A673 (cell line): ENCODE measurements at regions not wholly inside any gene's neighbourhood (a gene's known extent, or its start where the extent isn't known, plus 50 kb on each side); places are given as distances from the start of the nearest gene placed in this dataset.

Experiments used
- BruUV-seq: library from RNA; stranded (reverse); fragments of 400-500 nt; replicated peaks from 2 replicates; lab custom pipeline; 2021; lab: Mats Ljungman, UMichigan
- CTCF ChIA-PET: fragments of 300-600 bp; sonication (Branson Sonifier 250); formaldehyde crosslinking; loops from one replicate; lab custom pipeline; 2022; ENCODE audit warnings: antibody characterized with exemption; lab: Charles Lee
- POLR2A ChIA-PET: fragments of 300-600 bp; sonication (Branson Sonifier 250); formaldehyde crosslinking; loops from one replicate; lab custom pipeline; 2022; ENCODE audit warnings: antibody characterized with exemption; ENCODE audit not compliant: low non-redundant PET; lab: Charles Lee
- DNase-seq: peaks from one replicate; pipeline ENCODE4 v3.0.0-alpha.2; 2015; ENCODE audit warnings: low spot score
- H3K27ac ChIP-seq: fragments of 200-600 bp; sonication (generic); 2 replicates; pipeline ENCODE4 v1.5.1; 2016; ENCODE audit warnings: mixed run types, low read depth, mild to moderate bottlenecking, mixed read lengths, antibody characterized with exemption, low read length; ENCODE audit not compliant: poor library complexity, severe bottlenecking
- H3K27me3 ChIP-seq: fragments of 200-600 bp; sonication (generic); replicated peaks from 2 replicates; pipeline ENCODE4 v1.6.1; 2017; ENCODE audit warnings: mixed run types, low read depth, mild to moderate bottlenecking, mixed read lengths, antibody characterized with exemption, low read length; ENCODE audit not compliant: insufficient read depth, poor library complexity
- H3K36me3 ChIP-seq: fragments of 200-600 bp; sonication (generic); 2 replicates; pipeline ENCODE4 v1.6.1; 2016; ENCODE audit warnings: mixed run types, mild to moderate bottlenecking, mixed read lengths, antibody characterized with exemption, low read length; ENCODE audit not compliant: insufficient read depth, poor library complexity, severe bottlenecking
- H3K4me1 ChIP-seq: fragments of 200-600 bp; sonication (generic); 2 replicates; pipeline ENCODE4 v1.6.1; 2017; ENCODE audit warnings: mixed run types, mild to moderate bottlenecking, mixed read lengths, antibody characterized with exemption, low read length; ENCODE audit not compliant: insufficient read depth, poor library complexity, severe bottlenecking
- H3K4me3 ChIP-seq: fragments of 200-600 bp; sonication (generic); 2 replicates; pipeline ENCODE4 v1.5.1; 2016; ENCODE audit warnings: low read depth, mixed run types, mild to moderate bottlenecking, mixed read lengths, low read length; ENCODE audit not compliant: poor library complexity, severe bottlenecking
- H3K9me3 ChIP-seq: fragments of 200-600 bp; sonication (generic); 2 replicates; pipeline ENCODE4 v1.6.1; 2016; ENCODE audit warnings: mixed run types, low read depth, mild to moderate bottlenecking, mixed read lengths, antibody characterized with exemption, low read length; ENCODE audit not compliant: poor library complexity, severe bottlenecking
- CTCF ChIP-seq: fragments of 300-800, 200-600 bp; sonication (generic); conservative IDR thresholded peaks from 2 replicates; pipeline ENCODE4 v1.5.1; 2017; ENCODE audit warnings: low read depth, mild to moderate bottlenecking, antibody characterized with exemption, low read length, moderate library complexity, mixed read lengths
- EZH2 ChIP-seq: fragments of 200-600 bp; sonication (generic); IDR thresholded peaks from 2 replicates; pipeline ENCODE4 v1.6.1; 2017; ENCODE audit warnings: borderline replicate concordance, low read depth, mild to moderate bottlenecking, mixed read lengths, antibody characterized with exemption, low read length; ENCODE audit not compliant: poor library complexity, severe bottlenecking
- intact Hi-C: fragments of 100-400 bp; cut with micrococcal nuclease; formaldehyde crosslinking; loops from one replicate; pipeline ENCODE4 v1.10.0; 2022; ENCODE audit not compliant: unreplicated experiment

GRCh38 chr2:38163579-38163978, 87.6 kb upstream of the CYP1B1 start:
- no peaks in the 10 kb centered on the region for H3K9me3 ChIP-seq
- ChIA-PET POLR2A (no interaction called here), CTCF (no interaction called here)
- peaks cover 4% of the 10 kb centered on the region for H3K27me3 ChIP-seq
- H3K4me1 ChIP-seq, result no peaks in the 10 kb centered on the region
- DNase-seq, result no peak
- no peak overlapping the region for H3K4me3 ChIP-seq
- no peak overlapping the region for H3K27ac ChIP-seq
- no peaks in the 10 kb centered on the region for H3K36me3 ChIP-seq
- no TSS peak for BruUV-seq
- TF ChIP-seq CTCF, result no peak
- TF ChIP-seq EZH2, result no peak
- intact Hi-C loops, result no loop called here

GRCh38 chr2:38163006-38163405, 87.1 kb upstream of the CYP1B1 start:
- intact Hi-C loops, result no loop called here
- no peaks in the 10 kb centered on the region for H3K9me3 ChIP-seq
- ChIA-PET POLR2A (no interaction called here), CTCF (interaction anchor here (0.7 kb wide), 1 partner anchor 110 kb away, joined by 3 read pairs; no protein-coding TSS in a partner anchor)
- no peak for TF ChIP-seq EZH2
- no peak for TF ChIP-seq CTCF
- no peaks in the 10 kb centered on the region for H3K4me1 ChIP-seq
- H3K36me3 ChIP-seq, result no peaks in the 10 kb centered on the region
- peaks cover 4% of the 10 kb centered on the region for H3K27me3 ChIP-seq
- no peak overlapping the region for H3K4me3 ChIP-seq
- no TSS peak for BruUV-seq
- DNase-seq, result no peak
- no peak overlapping the region for H3K27ac ChIP-seq

- no peaks in the 10 kb centered on the region for H3K4me1 ChIP-seq
- H3K27me3 ChIP-seq, result peaks cover 4% of the 10 kb centered on the region
- DNase-seq, result no peak
- POLR2A ChIA-PET, result no interaction called here
- TF ChIP-seq EZH2 (no peak), CTCF (no peak)
- no peaks in the 10 kb centered on the region for H3K9me3 ChIP-seq
- intact Hi-C loops, result no loop called here
- H3K36me3 ChIP-seq, result no peaks in the 10 kb centered on the region
- no peak overlapping the region for H3K4me3 ChIP-seq
- CTCF ChIA-PET, result no interaction called here
- BruUV-seq, result no TSS peak
- H3K27ac ChIP-seq, result no peak overlapping the region
Observed at GRCh38 chr2:38160516-38160915, 84.6 kb upstream of the CYP1B1 start.
